CD4-positive, alpha-beta T cell treated with Interleukin-2 at 100 ng/mL for 4 hours (primary cell): ENCODE measurements at regions not wholly inside any gene's neighbourhood (a gene's known extent, or its start where the extent isn't known, plus 50 kb on each side); places are given as distances from the start of the nearest gene placed in this dataset.

Experiments used
- DNase-seq: peaks from one replicate; pipeline ENCODE4 v3.0.0-alpha.2; 2020; ENCODE audit warnings: low spot score

GRCh38 chr2:168338803-168339437 is 91.5 kb upstream of the STK39 start:
- no peak for DNase-seq

- no peak for DNase-seq
Observed at GRCh38 chr2:168340931-168341330, 93.5 kb upstream of the STK39 start.

GRCh38 chr2:168343586-168343985 is 96.2 kb upstream of the STK39 start:
- DNase-seq, result no peak

- no peak for DNase-seq
Observed at GRCh38 chr2:168344706-168345105, 97.3 kb upstream of the STK39 start.

- no peak for DNase-seq
Observed at GRCh38 chr2:168345601-168346000, 98.2 kb upstream of the STK39 start.

GRCh38 chr2:168346725-168347477 is 99.5 kb upstream of the STK39 start:
- DNase-seq, result peak; percentile 75

GRCh38 chr2:168348076-168348475 is 100.7 kb upstream of the STK39 start:
- no peak for DNase-seq

- DNase-seq, result no peak
Observed at GRCh38 chr2:168350380-168350779, 103.0 kb upstream of the STK39 start.

GRCh38 chr2:168353251-168353650 is 102.8 kb upstream of the CERS6 start:
- DNase-seq, result no peak

- DNase-seq, result no peak
Observed at GRCh38 chr2:168354499-168354898, 101.6 kb upstream of the CERS6 start.

- no peak for DNase-seq
Observed at GRCh38 chr2:168355121-168355520, 101.0 kb upstream of the CERS6 start.

GRCh38 chr2:168355779-168356476 is 100.1 kb upstream of the CERS6 start:
- no peak for DNase-seq

GRCh38 chr2:168356477-168356835 is 99.6 kb upstream of the CERS6 start:
- DNase-seq, result no peak

GRCh38 chr2:168357797-168358472 is 98.1 kb upstream of the CERS6 start:
- no peak for DNase-seq

GRCh38 chr2:168359082-168359481 is 97.0 kb upstream of the CERS6 start:
- no peak for DNase-seq

- DNase-seq, result no peak
Observed at GRCh38 chr2:168363347-168364092, 92.6 kb upstream of the CERS6 start.

GRCh38 chr2:168365094-168365621 is 90.9 kb upstream of the CERS6 start:
- DNase-seq, result no peak

- no peak for DNase-seq
Observed at GRCh38 chr2:168369031-168369430, 87.0 kb upstream of the CERS6 start.

GRCh38 chr2:168371273-168372019 is 84.6 kb upstream of the CERS6 start:
- DNase-seq, result no peak

GRCh38 chr2:168373468-168373867 is 82.6 kb upstream of the CERS6 start:
- no peak for DNase-seq

- DNase-seq, result no peak
Observed at GRCh38 chr2:168375195-168375798, 80.8 kb upstream of the CERS6 start.
